Fibroblast of the aortic adventitia (primary cell): ENCODE measurements at regions not wholly inside any gene's neighbourhood (a gene's known extent, or its start where the extent isn't known, plus 50 kb on each side); places are given as distances from the start of the nearest gene placed in this dataset.

ENCODE experiments used
- DNase-seq: peaks from one replicate; pipeline ENCODE4 v3.0.0-alpha.2; 2010; ENCODE audit warnings: low read depth
- H3K4me3 ChIP-seq: 2 replicates; pipeline ENCODE4 v1.5.1; 2011; ENCODE audit warnings: low read depth, mild to moderate bottlenecking, control low read depth, low read length, moderate library complexity
- CTCF ChIP-seq: IDR thresholded peaks from 2 replicates; pipeline ENCODE4 v1.5.1; 2011; ENCODE audit warnings: mild to moderate bottlenecking, low read length, control low read depth, inconsistent platforms; ENCODE audit not compliant: insufficient read depth

GRCh38 chr14:41419709-41420108 is 187.0 kb upstream of the LRFN5 start:
- no peak for DNase-seq
- no peak overlapping the region for H3K4me3 ChIP-seq
- no peak for TF ChIP-seq CTCF

GRCh38 chr14:41418851-41419250 is 187.8 kb upstream of the LRFN5 start:
- TF ChIP-seq CTCF, result no peak
- no peak for DNase-seq
- H3K4me3 ChIP-seq, result no peak overlapping the region

GRCh38 chr14:41409806-41410205 is 196.9 kb upstream of the LRFN5 start:
- no peak for DNase-seq
- no peak for TF ChIP-seq CTCF
- H3K4me3 ChIP-seq, result no peak overlapping the region

GRCh38 chr14:41404126-41404525 is 202.6 kb upstream of the LRFN5 start:
- H3K4me3 ChIP-seq, result no peak overlapping the region
- DNase-seq, result peak; percentile 10
- no peak for TF ChIP-seq CTCF

GRCh38 chr14:41403360-41403759 is 203.3 kb upstream of the LRFN5 start:
- no peak for TF ChIP-seq CTCF
- no peak overlapping the region for H3K4me3 ChIP-seq
- DNase-seq, result no peak

GRCh38 chr14:41397926-41398325 is 208.8 kb upstream of the LRFN5 start:
- no peak for TF ChIP-seq CTCF
- no peak overlapping the region for H3K4me3 ChIP-seq
- no peak for DNase-seq

GRCh38 chr14:41393512-41393911 is 213.2 kb upstream of the LRFN5 start:
- TF ChIP-seq CTCF, result no peak
- DNase-seq, result no peak
- no peak overlapping the region for H3K4me3 ChIP-seq
